Muscle of arm (tissue), 1 donor: ENCODE measurements at regions not wholly inside any gene's neighbourhood (a gene's known extent, or its start where the extent isn't known, plus 50 kb on each side); places are given as distances from the start of the nearest gene placed in this dataset.

Experiments
- DNase-seq: peaks from one replicate; pipeline ENCODE4 v3.0.0-alpha.2; 2013

GRCh38 chr20:52864916-52865605 lies 107.1 kb upstream of the TSHZ2 start:
- no peak for DNase-seq

- no peak for DNase-seq
Observed at GRCh38 chr20:52859156-52859876, 112.8 kb upstream of the TSHZ2 start.

- no peak for DNase-seq
Observed at GRCh38 chr20:52852714-52853113, 119.4 kb upstream of the TSHZ2 start.

GRCh38 chr20:52847731-52848359 lies 124.3 kb upstream of the TSHZ2 start:
- DNase-seq, result no peak

GRCh38 chr20:52847029-52847660 lies 125.0 kb upstream of the TSHZ2 start:
- DNase-seq, result no peak

- DNase-seq, result no peak
Observed at GRCh38 chr20:52845044-52845443, 127.1 kb upstream of the TSHZ2 start.

GRCh38 chr20:52843425-52843824 lies 128.7 kb upstream of the TSHZ2 start:
- no peak for DNase-seq

- no peak for DNase-seq
Observed at GRCh38 chr20:52841003-52841402, 131.2 kb upstream of the TSHZ2 start.

- no peak for DNase-seq
Observed at GRCh38 chr20:52840041-52840440, 132.1 kb upstream of the TSHZ2 start.

- no peak for DNase-seq
Observed at GRCh38 chr20:52838510-52839241, 133.5 kb upstream of the TSHZ2 start.

- DNase-seq, result no peak
Observed at GRCh38 chr20:52837378-52837777, 134.8 kb upstream of the TSHZ2 start.

- no peak for DNase-seq
Observed at GRCh38 chr20:52833901-52834300, 138.3 kb upstream of the TSHZ2 start.

- no peak for DNase-seq
Observed at GRCh38 chr20:52832151-52832774, 139.9 kb upstream of the TSHZ2 start.

GRCh38 chr20:52830598-52830997 lies 141.6 kb upstream of the TSHZ2 start:
- no peak for DNase-seq

- no peak for DNase-seq
Observed at GRCh38 chr20:52829111-52829510, 143.0 kb upstream of the TSHZ2 start.

GRCh38 chr20:52828199-52828598 lies 144.0 kb upstream of the TSHZ2 start:
- no peak for DNase-seq

GRCh38 chr20:52826722-52827121 lies 145.4 kb upstream of the TSHZ2 start:
- no peak for DNase-seq

- no peak for DNase-seq
Observed at GRCh38 chr20:52826321-52826720, 145.8 kb upstream of the TSHZ2 start.

- DNase-seq, result no peak
Observed at GRCh38 chr20:52824494-52825216, 147.5 kb upstream of the TSHZ2 start.

- no peak for DNase-seq
Observed at GRCh38 chr20:52823303-52823702, 148.9 kb upstream of the TSHZ2 start.
